ENCODE measurements at regions not wholly inside any gene's neighbourhood (a gene's known extent, or its start where the extent isn't known, plus 50 kb on each side); places are given as distances from the start of the nearest gene placed in this dataset.

- H3K4me3 ChIP-seq (ENCODE audit: low read length in 3 of 3), result no peak overlapping the region
- H3K27ac ChIP-seq (ENCODE audit: low read depth in 2 of 2, low read length in 2 of 2), result no peak overlapping the region
- no peaks in the 10 kb centered on the region for H3K36me3 ChIP-seq (ENCODE audit: control insufficient read depth in 2 of 3, insufficient read depth in 3 of 3, low read length in 3 of 3)
- FAIRE-seq (no peak), DNase-seq (no peak)
- H3K4me1 ChIP-seq (ENCODE audit: control insufficient read depth in 2 of 3, insufficient read depth in 2 of 3, low read depth in 1 of 3, low read length in 3 of 3), result no peaks in the 10 kb centered on the region
- intact Hi-C loops (cut with DNase I), result no loop called here
- peaks cover 0 to 2% (median 0%) of the 10 kb centered on the region in 3 donors for H3K9me3 ChIP-seq (ENCODE audit: control insufficient read depth in 2 of 3, insufficient read depth in 1 of 3, low read length in 3 of 3)
- no peak overlapping the region for H3K9ac ChIP-seq (ENCODE audit: low read length in 3 of 3)
- no peak for TF ChIP-seq CTCF (IDR thresholded peaks at IDR 0.05; ENCODE audit: borderline replicate concordance, extremely low read depth, insufficient read depth)
- no peaks in the 10 kb centered on the region for H3K27me3 ChIP-seq (ENCODE audit: control insufficient read depth, insufficient read depth, low read length)
Measured at GRCh38 chr11:39617971-39618370, 1841.5 kb downstream of the LRRC4C start.

- H3K27ac ChIP-seq (ENCODE audit: low read depth in 2 of 2, low read length in 2 of 2), result no peak overlapping the region
Measured at GRCh38 chr11:39589391-39589790, 1870.1 kb downstream of the LRRC4C start.

GRCh38 chr11:39586036-39586435, 1873.4 kb downstream of the LRRC4C start:
- no peak for FAIRE-seq
- TF ChIP-seq CTCF (IDR thresholded peaks at IDR 0.05; ENCODE audit: borderline replicate concordance, extremely low read depth, insufficient read depth), result no peak

More at GRCh38 chr11:39589391-39589790, 1870.1 kb downstream of the LRRC4C start:
- Histone ChIP-seq H3K4me1 (ENCODE audit: control insufficient read depth in 2 of 3, insufficient read depth in 2 of 3, low read depth in 1 of 3, low read length in 3 of 3) (no peaks in the 10 kb centered on the region), H3K4me3 (ENCODE audit: low read length in 3 of 3) (no peak overlapping the region), H3K9ac (ENCODE audit: low read length in 3 of 3) (no peak overlapping the region), H3K27me3 (ENCODE audit: control insufficient read depth, insufficient read depth, low read length) (no peaks in the 10 kb centered on the region), H3K36me3 (ENCODE audit: control insufficient read depth in 2 of 3, insufficient read depth in 3 of 3, low read length in 3 of 3) (no peaks in the 10 kb centered on the region), H3K9me3 (ENCODE audit: control insufficient read depth in 2 of 3, insufficient read depth in 1 of 3, low read length in 3 of 3) (no peaks in the 10 kb centered on the region)
- no peak for TF ChIP-seq CTCF (IDR thresholded peaks at IDR 0.05; ENCODE audit: borderline replicate concordance, extremely low read depth, insufficient read depth)
- no peak for FAIRE-seq
- DNase-seq, result no peak
- intact Hi-C loops (cut with DNase I), result no loop called here

GRCh38 chr11:39571081-39571480, 1888.4 kb downstream of the LRRC4C start:
- intact Hi-C loops (cut with DNase I), result no loop called here

More at GRCh38 chr11:39586036-39586435, 1873.4 kb downstream of the LRRC4C start:
- H3K9ac ChIP-seq (ENCODE audit: low read length in 3 of 3), result no peak overlapping the region
- no peaks in the 10 kb centered on the region for H3K27me3 ChIP-seq (ENCODE audit: control insufficient read depth, insufficient read depth, low read length)
- no peak for DNase-seq
- H3K36me3 ChIP-seq (ENCODE audit: control insufficient read depth in 2 of 3, insufficient read depth in 3 of 3, low read length in 3 of 3), result no peaks in the 10 kb centered on the region
- no peaks in the 10 kb centered on the region for H3K9me3 ChIP-seq (ENCODE audit: control insufficient read depth in 2 of 3, insufficient read depth in 1 of 3, low read length in 3 of 3)
- intact Hi-C loops (cut with DNase I), result no loop called here
- no peak overlapping the region for H3K27ac ChIP-seq (ENCODE audit: low read depth in 2 of 2, low read length in 2 of 2)
- H3K4me1 ChIP-seq (ENCODE audit: control insufficient read depth in 2 of 3, insufficient read depth in 2 of 3, low read depth in 1 of 3, low read length in 3 of 3), result no peaks in the 10 kb centered on the region
- H3K4me3 ChIP-seq (ENCODE audit: low read length in 3 of 3), result no peak overlapping the region

More at GRCh38 chr11:39571081-39571480, 1888.4 kb downstream of the LRRC4C start:
- H3K9me3 ChIP-seq (ENCODE audit: control insufficient read depth in 2 of 3, insufficient read depth in 1 of 3, low read length in 3 of 3), result no peaks in the 10 kb centered on the region
- no peak overlapping the region for H3K27ac ChIP-seq (ENCODE audit: low read depth in 2 of 2, low read length in 2 of 2)
- H3K9ac ChIP-seq (ENCODE audit: low read length in 3 of 3), result no peak overlapping the region
- no peaks in the 10 kb centered on the region for H3K36me3 ChIP-seq (ENCODE audit: control insufficient read depth in 2 of 3, insufficient read depth in 3 of 3, low read length in 3 of 3)
- TF ChIP-seq CTCF (IDR thresholded peaks at IDR 0.05; ENCODE audit: borderline replicate concordance, extremely low read depth, insufficient read depth), result no peak
- no peaks in the 10 kb centered on the region for H3K4me1 ChIP-seq (ENCODE audit: control insufficient read depth in 2 of 3, insufficient read depth in 2 of 3, low read depth in 1 of 3, low read length in 3 of 3)
- DNase-seq (no peak), FAIRE-seq (no peak)
- no peaks in the 10 kb centered on the region for H3K27me3 ChIP-seq (ENCODE audit: control insufficient read depth, insufficient read depth, low read length)
- H3K4me3 ChIP-seq (ENCODE audit: low read length in 3 of 3), result no peak overlapping the region

Measured in kidney (tissue), 13 donors.